ENCODE measurements at regions not wholly inside any gene's neighbourhood (a gene's known extent, or its start where the extent isn't known, plus 50 kb on each side); places are given as distances from the start of the nearest gene placed in this dataset.

DNA sequence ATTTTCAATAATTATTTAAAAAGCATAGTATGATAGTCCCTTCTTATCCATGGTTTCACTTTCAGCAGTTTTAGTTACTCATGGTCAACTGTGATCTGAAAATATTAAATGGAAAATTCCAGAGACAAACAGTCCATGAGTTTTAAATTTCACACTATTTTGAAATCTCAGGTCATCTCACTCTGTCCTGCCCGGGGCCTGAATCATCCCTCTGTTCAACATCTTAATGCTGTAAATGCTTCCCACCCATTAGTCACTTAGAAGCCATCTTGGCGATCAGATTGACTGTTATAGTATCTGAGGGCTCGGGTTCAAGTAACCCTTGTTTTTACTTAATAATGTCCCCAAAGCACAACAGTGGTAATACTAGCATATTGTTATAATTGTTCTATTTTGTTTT lies 1509.3 kb downstream of the FAM181B start:
- TF ChIP-seq, protein P1, sequence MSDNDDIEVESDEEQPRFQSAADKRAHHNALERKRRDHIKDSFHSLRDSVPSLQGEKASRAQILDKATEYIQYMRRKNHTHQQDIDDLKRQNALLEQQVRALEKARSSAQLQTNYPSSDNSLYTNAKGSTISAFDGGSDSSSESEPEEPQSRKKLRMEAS (IDR thresholded peaks at IDR 0.05): no peak
- TF ChIP-seq, protein P2, sequence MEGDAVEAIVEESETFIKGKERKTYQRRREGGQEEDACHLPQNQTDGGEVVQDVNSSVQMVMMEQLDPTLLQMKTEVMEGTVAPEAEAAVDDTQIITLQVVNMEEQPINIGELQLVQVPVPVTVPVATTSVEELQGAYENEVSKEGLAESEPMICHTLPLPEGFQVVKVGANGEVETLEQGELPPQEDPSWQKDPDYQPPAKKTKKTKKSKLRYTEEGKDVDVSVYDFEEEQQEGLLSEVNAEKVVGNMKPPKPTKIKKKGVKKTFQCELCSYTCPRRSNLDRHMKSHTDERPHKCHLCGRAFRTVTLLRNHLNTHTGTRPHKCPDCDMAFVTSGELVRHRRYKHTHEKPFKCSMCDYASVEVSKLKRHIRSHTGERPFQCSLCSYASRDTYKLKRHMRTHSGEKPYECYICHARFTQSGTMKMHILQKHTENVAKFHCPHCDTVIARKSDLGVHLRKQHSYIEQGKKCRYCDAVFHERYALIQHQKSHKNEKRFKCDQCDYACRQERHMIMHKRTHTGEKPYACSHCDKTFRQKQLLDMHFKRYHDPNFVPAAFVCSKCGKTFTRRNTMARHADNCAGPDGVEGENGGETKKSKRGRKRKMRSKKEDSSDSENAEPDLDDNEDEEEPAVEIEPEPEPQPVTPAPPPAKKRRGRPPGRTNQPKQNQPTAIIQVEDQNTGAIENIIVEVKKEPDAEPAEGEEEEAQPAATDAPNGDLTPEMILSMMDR (IDR thresholded peaks at IDR 0.05; ENCODE audit: low read depth, low read length, missing input control): no peak
- no peak for TF ChIP-seq TAF1 (conservative IDR thresholded peaks at IDR 0.05)
- TF ChIP-seq FOXA1 (IDR thresholded peaks at IDR 0.05): no peak
- TF ChIP-seq, protein P3, sequence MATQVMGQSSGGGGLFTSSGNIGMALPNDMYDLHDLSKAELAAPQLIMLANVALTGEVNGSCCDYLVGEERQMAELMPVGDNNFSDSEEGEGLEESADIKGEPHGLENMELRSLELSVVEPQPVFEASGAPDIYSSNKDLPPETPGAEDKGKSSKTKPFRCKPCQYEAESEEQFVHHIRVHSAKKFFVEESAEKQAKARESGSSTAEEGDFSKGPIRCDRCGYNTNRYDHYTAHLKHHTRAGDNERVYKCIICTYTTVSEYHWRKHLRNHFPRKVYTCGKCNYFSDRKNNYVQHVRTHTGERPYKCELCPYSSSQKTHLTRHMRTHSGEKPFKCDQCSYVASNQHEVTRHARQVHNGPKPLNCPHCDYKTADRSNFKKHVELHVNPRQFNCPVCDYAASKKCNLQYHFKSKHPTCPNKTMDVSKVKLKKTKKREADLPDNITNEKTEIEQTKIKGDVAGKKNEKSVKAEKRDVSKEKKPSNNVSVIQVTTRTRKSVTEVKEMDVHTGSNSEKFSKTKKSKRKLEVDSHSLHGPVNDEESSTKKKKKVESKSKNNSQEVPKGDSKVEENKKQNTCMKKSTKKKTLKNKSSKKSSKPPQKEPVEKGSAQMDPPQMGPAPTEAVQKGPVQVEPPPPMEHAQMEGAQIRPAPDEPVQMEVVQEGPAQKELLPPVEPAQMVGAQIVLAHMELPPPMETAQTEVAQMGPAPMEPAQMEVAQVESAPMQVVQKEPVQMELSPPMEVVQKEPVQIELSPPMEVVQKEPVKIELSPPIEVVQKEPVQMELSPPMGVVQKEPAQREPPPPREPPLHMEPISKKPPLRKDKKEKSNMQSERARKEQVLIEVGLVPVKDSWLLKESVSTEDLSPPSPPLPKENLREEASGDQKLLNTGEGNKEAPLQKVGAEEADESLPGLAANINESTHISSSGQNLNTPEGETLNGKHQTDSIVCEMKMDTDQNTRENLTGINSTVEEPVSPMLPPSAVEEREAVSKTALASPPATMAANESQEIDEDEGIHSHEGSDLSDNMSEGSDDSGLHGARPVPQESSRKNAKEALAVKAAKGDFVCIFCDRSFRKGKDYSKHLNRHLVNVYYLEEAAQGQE (IDR thresholded peaks at IDR 0.05): no peak
- no peak for TF ChIP-seq YY1 (IDR thresholded peaks at IDR 0.05)
- TF ChIP-seq RXRA (IDR thresholded peaks at IDR 0.05): no peak
- no peak for TF ChIP-seq GABPA (IDR thresholded peaks at IDR 0.05 in 1 of 2, conservative IDR thresholded peaks at IDR 0.05 in 1 of 2)
- TF ChIP-seq EGR1 (IDR thresholded peaks at IDR 0.05; ENCODE audit: low read depth in 2 of 2): no peak
- no peak for TF ChIP-seq RAD21 (IDR thresholded peaks at IDR 0.05)
- TF ChIP-seq, protein P4, sequence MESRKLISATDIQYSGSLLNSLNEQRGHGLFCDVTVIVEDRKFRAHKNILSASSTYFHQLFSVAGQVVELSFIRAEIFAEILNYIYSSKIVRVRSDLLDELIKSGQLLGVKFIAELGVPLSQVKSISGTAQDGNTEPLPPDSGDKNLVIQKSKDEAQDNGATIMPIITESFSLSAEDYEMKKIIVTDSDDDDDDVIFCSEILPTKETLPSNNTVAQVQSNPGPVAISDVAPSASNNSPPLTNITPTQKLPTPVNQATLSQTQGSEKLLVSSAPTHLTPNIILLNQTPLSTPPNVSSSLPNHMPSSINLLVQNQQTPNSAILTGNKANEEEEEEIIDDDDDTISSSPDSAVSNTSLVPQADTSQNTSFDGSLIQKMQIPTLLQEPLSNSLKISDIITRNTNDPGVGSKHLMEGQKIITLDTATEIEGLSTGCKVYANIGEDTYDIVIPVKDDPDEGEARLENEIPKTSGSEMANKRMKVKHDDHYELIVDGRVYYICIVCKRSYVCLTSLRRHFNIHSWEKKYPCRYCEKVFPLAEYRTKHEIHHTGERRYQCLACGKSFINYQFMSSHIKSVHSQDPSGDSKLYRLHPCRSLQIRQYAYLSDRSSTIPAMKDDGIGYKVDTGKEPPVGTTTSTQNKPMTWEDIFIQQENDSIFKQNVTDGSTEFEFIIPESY (IDR thresholded peaks at IDR 0.05): no peak
- no peak for TF ChIP-seq JUND (IDR thresholded peaks at IDR 0.05)
- no peak for TF ChIP-seq SP1 (IDR thresholded peaks at IDR 0.05)
- TF ChIP-seq HNF4G (IDR thresholded peaks at IDR 0.05): no peak

Data from liver (tissue), 3 donors.